ENCODE measurements at regions not wholly inside any gene's neighbourhood (a gene's known extent, or its start where the extent isn't known, plus 50 kb on each side); places are given as distances from the start of the nearest gene placed in this dataset.

DNA sequence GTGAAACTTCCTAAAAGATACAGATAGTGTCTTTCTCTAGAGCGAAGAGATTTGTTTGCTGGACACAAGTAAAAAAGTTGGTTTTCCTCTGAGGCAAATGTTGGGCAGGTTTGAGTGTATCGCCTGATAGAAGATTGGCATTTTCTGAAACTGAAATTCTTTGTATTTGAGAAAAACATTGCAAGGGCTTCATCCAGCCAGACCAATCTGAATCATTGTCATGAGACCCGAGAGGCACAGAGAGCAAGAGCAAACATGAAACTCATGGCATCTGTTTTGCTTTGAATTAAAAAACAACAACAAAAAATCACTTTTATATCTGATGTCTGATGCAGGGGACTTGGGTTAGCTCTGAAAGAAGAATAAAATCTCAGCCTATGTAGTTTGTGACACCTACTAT, 379.3 kb upstream of the NCAM2 start:
- no peak for DNase-seq
- H3K27ac ChIP-seq: no peak overlapping the region
- 79 to 86% methylated on average over 3 of the region's 3 CpGs for WGBS, 2 donors (ENCODE audit: low coverage in 1 of 2)
- TF ChIP-seq, protein P1, sequence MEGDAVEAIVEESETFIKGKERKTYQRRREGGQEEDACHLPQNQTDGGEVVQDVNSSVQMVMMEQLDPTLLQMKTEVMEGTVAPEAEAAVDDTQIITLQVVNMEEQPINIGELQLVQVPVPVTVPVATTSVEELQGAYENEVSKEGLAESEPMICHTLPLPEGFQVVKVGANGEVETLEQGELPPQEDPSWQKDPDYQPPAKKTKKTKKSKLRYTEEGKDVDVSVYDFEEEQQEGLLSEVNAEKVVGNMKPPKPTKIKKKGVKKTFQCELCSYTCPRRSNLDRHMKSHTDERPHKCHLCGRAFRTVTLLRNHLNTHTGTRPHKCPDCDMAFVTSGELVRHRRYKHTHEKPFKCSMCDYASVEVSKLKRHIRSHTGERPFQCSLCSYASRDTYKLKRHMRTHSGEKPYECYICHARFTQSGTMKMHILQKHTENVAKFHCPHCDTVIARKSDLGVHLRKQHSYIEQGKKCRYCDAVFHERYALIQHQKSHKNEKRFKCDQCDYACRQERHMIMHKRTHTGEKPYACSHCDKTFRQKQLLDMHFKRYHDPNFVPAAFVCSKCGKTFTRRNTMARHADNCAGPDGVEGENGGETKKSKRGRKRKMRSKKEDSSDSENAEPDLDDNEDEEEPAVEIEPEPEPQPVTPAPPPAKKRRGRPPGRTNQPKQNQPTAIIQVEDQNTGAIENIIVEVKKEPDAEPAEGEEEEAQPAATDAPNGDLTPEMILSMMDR (IDR thresholded peaks at IDR 0.05): no peak
- TF ChIP-seq EP300 (IDR thresholded peaks at IDR 0.05; ENCODE audit: low read depth) (no peak), POLR2A (IDR thresholded peaks at IDR 0.05) (no peak), POLR2AphosphoS5 (IDR thresholded peaks at IDR 0.05) (no peak)
- H3K36me3 ChIP-seq: no peaks in the 10 kb centered on the region
- intact Hi-C loops (cut with DNase I; ENCODE audit: low total_unique reads) (no loop called here), in situ Hi-C loops (cut with MboI; ENCODE audit: low pct_ligation_motif_present in 1 of 4, low pct_unique_long_range_greater_than_20kb in 1 of 4, low sequenced_read_pairs in 3 of 4) (no loop called here)
- no peaks in the 10 kb centered on the region for H3K4me1 ChIP-seq
- no peaks in the 10 kb centered on the region for H3K27me3 ChIP-seq
- H3K4me3 ChIP-seq: no peak overlapping the region
- H3K9me3 ChIP-seq: peaks cover 0 to 9% of the 10 kb centered on the region in 2 donors

DNA sequence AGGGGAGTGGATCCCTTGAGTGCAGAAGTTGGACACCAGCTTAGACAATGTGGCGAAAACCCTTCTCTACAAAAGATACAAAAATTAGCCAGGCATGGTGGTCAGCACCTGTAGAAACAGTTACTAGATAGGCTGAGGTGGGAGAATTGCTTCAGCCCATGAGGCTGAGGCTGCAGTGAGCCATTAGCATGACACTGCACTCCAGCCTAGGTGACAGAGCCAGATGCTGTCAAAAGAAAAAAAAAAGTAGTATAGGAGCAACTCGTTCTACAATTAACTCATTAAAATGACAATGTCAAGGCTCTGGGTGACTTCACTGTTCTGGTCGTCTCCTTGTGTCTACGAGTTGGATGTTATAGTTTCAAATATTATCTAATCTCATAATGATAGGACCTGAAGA, 370.6 kb upstream of the NCAM2 start:
- 79 to 83% methylated on average over 4 of the region's 4 CpGs for WGBS, 2 donors (ENCODE audit: low coverage in 1 of 2)
- in situ Hi-C loops (cut with MboI; ENCODE audit: low pct_ligation_motif_present in 1 of 4, low pct_unique_long_range_greater_than_20kb in 1 of 4, low sequenced_read_pairs in 3 of 4): no loop called here
- no peak overlapping the region for H3K27ac ChIP-seq

DNA sequence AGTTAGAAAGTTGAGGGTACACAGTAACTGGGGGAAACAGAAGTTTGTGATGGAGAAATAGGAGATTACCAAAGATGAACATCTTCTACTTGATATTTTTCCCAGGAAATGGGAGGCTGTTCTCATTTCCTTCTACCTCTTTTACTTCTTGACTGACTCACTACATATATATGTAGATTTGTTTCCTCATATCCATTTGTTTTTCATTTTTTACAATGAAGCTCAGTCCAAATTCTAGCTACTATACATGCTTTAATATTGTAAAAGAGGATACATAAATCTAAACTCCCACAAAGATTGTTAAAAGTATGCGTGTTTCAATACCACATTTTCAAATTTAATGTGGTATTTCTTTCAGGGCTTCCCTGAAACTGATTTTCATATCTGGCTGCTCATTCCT, 366.6 kb upstream of the NCAM2 start:
- H3K4me1 ChIP-seq: no peaks in the 10 kb centered on the region
- H3K27ac ChIP-seq: no peak overlapping the region
- in situ Hi-C loops (cut with MboI; ENCODE audit: low pct_ligation_motif_present in 1 of 4, low pct_unique_long_range_greater_than_20kb in 1 of 4, low sequenced_read_pairs in 3 of 4) (no loop called here), intact Hi-C loops (cut with DNase I; ENCODE audit: low total_unique reads) (no loop called here)
- no peak for DNase-seq
- H3K4me3 ChIP-seq: no peak overlapping the region
- no peaks in the 10 kb centered on the region for H3K27me3 ChIP-seq
- no peak for TF ChIP-seq POLR2AphosphoS5 (IDR thresholded peaks at IDR 0.05)
- no peaks in the 10 kb centered on the region for H3K36me3 ChIP-seq
- WGBS, 2 donors (ENCODE audit: low coverage in 1 of 2): 87 to 91% methylated on average over 1 of the region's 1 CpG
- no peaks in the 10 kb centered on the region for H3K9me3 ChIP-seq

More for the DNA sequence above, 370.6 kb upstream of the NCAM2 start:
- Histone ChIP-seq H3K36me3 (no peaks in the 10 kb centered on the region), H3K9me3 (peaks cover 0 to 13% of the 10 kb centered on the region in 2 donors), H3K4me1 (no peaks in the 10 kb centered on the region), H3K27me3 (no peaks in the 10 kb centered on the region), H3K4me3 (no peak overlapping the region)
- TF ChIP-seq, protein P1 (IDR thresholded peaks at IDR 0.05): no peak
- TF ChIP-seq POLR2AphosphoS5 (IDR thresholded peaks at IDR 0.05): no peak
- TF ChIP-seq EP300 (IDR thresholded peaks at IDR 0.05; ENCODE audit: low read depth): no peak
- TF ChIP-seq POLR2A (IDR thresholded peaks at IDR 0.05): no peak
- DNase-seq: no peak
- intact Hi-C loops (cut with DNase I; ENCODE audit: low total_unique reads): no loop called here

DNA sequence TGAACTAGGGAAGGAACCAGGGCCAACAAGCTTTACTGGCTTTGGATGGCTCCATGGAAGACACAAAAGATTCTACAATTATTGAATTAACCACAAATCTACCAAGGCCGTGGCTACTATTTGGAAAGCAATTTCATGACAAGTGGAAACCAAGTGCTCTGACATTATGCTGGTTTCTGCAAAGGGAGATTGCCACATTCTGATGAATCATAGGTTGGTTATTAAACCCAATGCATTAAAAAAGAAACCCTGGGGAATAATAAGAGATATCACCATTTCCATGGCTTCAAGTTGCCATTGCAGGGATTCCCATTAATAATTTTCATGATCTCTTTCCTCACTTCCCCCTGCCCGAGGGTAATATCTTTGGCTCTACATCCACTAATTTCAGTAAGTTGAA, 359.2 kb upstream of the NCAM2 start:
- 68 to 85% methylated on average over 2 of the region's 2 CpGs for WGBS, 2 donors (ENCODE audit: low coverage in 1 of 2)
- Histone ChIP-seq H3K4me1 (no peaks in the 10 kb centered on the region), H3K27me3 (no peaks in the 10 kb centered on the region), H3K4me3 (no peak overlapping the region), H3K9me3 (no peaks in the 10 kb centered on the region), H3K27ac (no peak overlapping the region), H3K36me3 (no peaks in the 10 kb centered on the region)
- TF ChIP-seq, protein P1 (IDR thresholded peaks at IDR 0.05): no peak
- TF ChIP-seq POLR2AphosphoS5 (IDR thresholded peaks at IDR 0.05): no peak
- TF ChIP-seq EP300 (IDR thresholded peaks at IDR 0.05; ENCODE audit: low read depth): no peak
- TF ChIP-seq POLR2A (IDR thresholded peaks at IDR 0.05): no peak
- in situ Hi-C loops (cut with MboI; ENCODE audit: low pct_ligation_motif_present in 1 of 4, low pct_unique_long_range_greater_than_20kb in 1 of 4, low sequenced_read_pairs in 3 of 4) (no loop called here), intact Hi-C loops (cut with DNase I; ENCODE audit: low total_unique reads) (no loop called here)
- DNase-seq: no peak

DNA sequence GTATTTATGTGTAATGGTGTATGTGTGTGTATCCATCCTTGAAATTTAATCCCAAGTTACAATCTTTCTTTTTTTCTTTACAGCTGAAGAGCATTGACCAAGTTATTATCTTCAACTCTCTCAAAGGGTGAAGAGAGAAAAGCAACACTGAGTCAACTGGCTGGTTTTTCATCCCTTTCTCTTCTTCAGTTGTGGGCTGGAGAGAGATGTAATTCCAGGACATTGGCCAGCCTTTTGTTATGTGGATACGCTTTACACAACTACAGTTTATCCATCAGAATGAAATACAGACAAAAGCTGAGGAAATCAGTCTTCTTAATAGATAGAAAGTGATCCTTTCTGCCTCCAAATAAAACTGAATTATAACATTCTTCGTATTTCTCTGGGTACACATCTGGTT, 357.0 kb upstream of the NCAM2 start:
- WGBS, 2 donors (ENCODE audit: low coverage in 1 of 2): 83 to 85% methylated on average over 2 of the region's 2 CpGs
- intact Hi-C loops (cut with DNase I; ENCODE audit: low total_unique reads): no loop called here
- in situ Hi-C loops (cut with MboI; ENCODE audit: low pct_ligation_motif_present in 1 of 4, low pct_unique_long_range_greater_than_20kb in 1 of 4, low sequenced_read_pairs in 3 of 4): no loop called here
- Histone ChIP-seq H3K4me1 (no peaks in the 10 kb centered on the region), H3K9me3 (no peaks in the 10 kb centered on the region), H3K27me3 (no peaks in the 10 kb centered on the region), H3K27ac (no peak overlapping the region), H3K4me3 (no peak overlapping the region), H3K36me3 (no peaks in the 10 kb centered on the region)
- TF ChIP-seq POLR2A (IDR thresholded peaks at IDR 0.05) (no peak), POLR2AphosphoS5 (IDR thresholded peaks at IDR 0.05) (no peak), EP300 (IDR thresholded peaks at IDR 0.05; ENCODE audit: low read depth) (no peak)
- TF ChIP-seq, protein P1 (IDR thresholded peaks at IDR 0.05): no peak
- no peak for DNase-seq
